ENCODE measurements at regions not wholly inside any gene's neighbourhood (a gene's known extent, or its start where the extent isn't known, plus 50 kb on each side); places are given as distances from the start of the nearest gene placed in this dataset.
A peak's percentile ranks its signal among the peaks of the same experiment; 100 is the strongest.

DNA sequence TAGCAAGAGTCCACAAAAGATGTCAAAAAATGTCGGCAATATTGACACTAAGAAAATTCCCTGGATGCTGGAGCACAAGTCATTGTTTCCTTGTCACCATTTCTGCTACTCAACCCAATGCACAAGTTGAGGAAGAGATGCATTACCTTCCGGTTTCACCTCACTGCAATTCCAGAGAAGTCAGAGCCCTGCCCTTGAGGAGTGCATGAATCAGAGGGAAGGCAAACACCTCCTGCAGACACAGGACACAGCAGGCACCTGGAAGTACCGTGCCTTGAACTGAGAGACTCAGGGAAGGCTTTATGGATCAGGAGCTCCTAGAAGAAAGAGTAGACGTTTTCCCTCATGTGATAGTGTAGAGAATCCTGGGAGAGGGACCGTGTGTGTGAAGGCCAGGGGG, 62.7 kb upstream of the ARL4C start:
- H3K27ac ChIP-seq, result peak overlapping the region; percentile 29 to 69; a peak in 4 of 6 replicates
- peaks cover 25% of the 10 kb centered on the region for H3K4me1 ChIP-seq
- 30% methylated on average over 5 of the region's 5 CpGs for WGBS (ENCODE audit: missing lambda C conversion rate)
- no peak overlapping the region for H3K4me3 ChIP-seq
- ChIA-PET POLR2A (no interaction called here), CTCF (interaction anchor here (1.2 to 2.8 kb wide), 3 partner anchors 13 to 702 kb away, joined by 3 to 8 read pairs (median 3); no protein-coding TSS in a partner anchor)
- DNase-seq (ENCODE audit: low read depth in 1 of 2, low spot score in 1 of 2) (peak; percentile 25 to 33), ATAC-seq (peak; percentile 47 to 57; a peak in 5 of 6 replicates), FAIRE-seq (no peak)
- H3K4me2 ChIP-seq, result peak overlapping the region; percentile 5; the same call in 2 of the 3 replicates
- peaks cover 6% of the 10 kb centered on the region; the same call in 1 of the 3 replicates for H3K9me3 ChIP-seq
- TF ChIP-seq ZSCAN20 (CRISPR knock-in tag; IDR thresholded peaks at IDR 0.05), result no peak
- TF ChIP-seq BHLHE40 (IDR thresholded peaks at IDR 0.05; ENCODE audit: low read depth, low read length), result no peak
- no peak for TF ChIP-seq HEYL (CRISPR knock-in tag; IDR thresholded peaks at IDR 0.05)
- TF ChIP-seq, protein P1, sequence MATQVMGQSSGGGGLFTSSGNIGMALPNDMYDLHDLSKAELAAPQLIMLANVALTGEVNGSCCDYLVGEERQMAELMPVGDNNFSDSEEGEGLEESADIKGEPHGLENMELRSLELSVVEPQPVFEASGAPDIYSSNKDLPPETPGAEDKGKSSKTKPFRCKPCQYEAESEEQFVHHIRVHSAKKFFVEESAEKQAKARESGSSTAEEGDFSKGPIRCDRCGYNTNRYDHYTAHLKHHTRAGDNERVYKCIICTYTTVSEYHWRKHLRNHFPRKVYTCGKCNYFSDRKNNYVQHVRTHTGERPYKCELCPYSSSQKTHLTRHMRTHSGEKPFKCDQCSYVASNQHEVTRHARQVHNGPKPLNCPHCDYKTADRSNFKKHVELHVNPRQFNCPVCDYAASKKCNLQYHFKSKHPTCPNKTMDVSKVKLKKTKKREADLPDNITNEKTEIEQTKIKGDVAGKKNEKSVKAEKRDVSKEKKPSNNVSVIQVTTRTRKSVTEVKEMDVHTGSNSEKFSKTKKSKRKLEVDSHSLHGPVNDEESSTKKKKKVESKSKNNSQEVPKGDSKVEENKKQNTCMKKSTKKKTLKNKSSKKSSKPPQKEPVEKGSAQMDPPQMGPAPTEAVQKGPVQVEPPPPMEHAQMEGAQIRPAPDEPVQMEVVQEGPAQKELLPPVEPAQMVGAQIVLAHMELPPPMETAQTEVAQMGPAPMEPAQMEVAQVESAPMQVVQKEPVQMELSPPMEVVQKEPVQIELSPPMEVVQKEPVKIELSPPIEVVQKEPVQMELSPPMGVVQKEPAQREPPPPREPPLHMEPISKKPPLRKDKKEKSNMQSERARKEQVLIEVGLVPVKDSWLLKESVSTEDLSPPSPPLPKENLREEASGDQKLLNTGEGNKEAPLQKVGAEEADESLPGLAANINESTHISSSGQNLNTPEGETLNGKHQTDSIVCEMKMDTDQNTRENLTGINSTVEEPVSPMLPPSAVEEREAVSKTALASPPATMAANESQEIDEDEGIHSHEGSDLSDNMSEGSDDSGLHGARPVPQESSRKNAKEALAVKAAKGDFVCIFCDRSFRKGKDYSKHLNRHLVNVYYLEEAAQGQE (IDR thresholded peaks at IDR 0.05), result no peak
- no peak for TF ChIP-seq PHF8 (IDR thresholded peaks at IDR 0.05; ENCODE audit: borderline replicate concordance, low read depth)
- no peak for TF ChIP-seq CEBPB (IDR thresholded peaks at IDR 0.05)
- TF ChIP-seq ZNF302 (CRISPR knock-in tag; IDR thresholded peaks at IDR 0.05), result no peak
- TF ChIP-seq HOXB5 (CRISPR knock-in tag; IDR thresholded peaks at IDR 0.05), result no peak
- no peak for TF ChIP-seq RARB (CRISPR knock-in tag; IDR thresholded peaks at IDR 0.05)
- TF ChIP-seq ZC3H11A (IDR thresholded peaks at IDR 0.05), result no peak
- no peak for TF ChIP-seq POLR2AphosphoS2 (conservative IDR thresholded peaks at IDR 0.05; ENCODE audit: low read length)
- no peak for TF ChIP-seq EHF (CRISPR knock-in tag; IDR thresholded peaks at IDR 0.05)
- TF ChIP-seq CHD4 (IDR thresholded peaks at IDR 0.05; ENCODE audit: borderline replicate concordance), result no peak
- TF ChIP-seq, protein P2, sequence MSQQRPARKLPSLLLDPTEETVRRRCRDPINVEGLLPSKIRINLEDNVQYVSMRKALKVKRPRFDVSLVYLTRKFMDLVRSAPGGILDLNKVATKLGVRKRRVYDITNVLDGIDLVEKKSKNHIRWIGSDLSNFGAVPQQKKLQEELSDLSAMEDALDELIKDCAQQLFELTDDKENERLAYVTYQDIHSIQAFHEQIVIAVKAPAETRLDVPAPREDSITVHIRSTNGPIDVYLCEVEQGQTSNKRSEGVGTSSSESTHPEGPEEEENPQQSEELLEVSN (IDR thresholded peaks at IDR 0.05; ENCODE audit: borderline replicate concordance, low read depth), result no peak
- TF ChIP-seq, protein P3, sequence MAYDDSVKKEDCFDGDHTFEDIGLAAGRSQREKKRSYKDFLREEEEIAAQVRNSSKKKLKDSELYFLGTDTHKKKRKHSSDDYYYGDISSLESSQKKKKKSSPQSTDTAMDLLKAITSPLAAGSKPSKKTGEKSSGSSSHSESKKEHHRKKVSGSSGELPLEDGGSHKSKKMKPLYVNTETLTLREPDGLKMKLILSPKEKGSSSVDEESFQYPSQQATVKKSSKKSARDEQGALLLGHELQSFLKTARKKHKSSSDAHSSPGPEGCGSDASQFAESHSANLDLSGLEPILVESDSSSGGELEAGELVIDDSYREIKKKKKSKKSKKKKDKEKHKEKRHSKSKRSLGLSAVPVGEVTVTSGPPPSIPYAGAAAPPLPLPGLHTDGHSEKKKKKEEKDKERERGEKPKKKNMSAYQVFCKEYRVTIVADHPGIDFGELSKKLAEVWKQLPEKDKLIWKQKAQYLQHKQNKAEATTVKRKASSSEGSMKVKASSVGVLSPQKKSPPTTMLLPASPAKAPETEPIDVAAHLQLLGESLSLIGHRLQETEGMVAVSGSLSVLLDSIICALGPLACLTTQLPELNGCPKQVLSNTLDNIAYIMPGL (CRISPR knock-in tag; IDR thresholded peaks at IDR 0.05; ENCODE audit: borderline replicate concordance), result no peak
- no peak for TF ChIP-seq CHD2 (IDR thresholded peaks at IDR 0.05; ENCODE audit: low read length, partially characterized antibody)
- TF ChIP-seq KDM5A (IDR thresholded peaks at IDR 0.05), result no peak

DNA sequence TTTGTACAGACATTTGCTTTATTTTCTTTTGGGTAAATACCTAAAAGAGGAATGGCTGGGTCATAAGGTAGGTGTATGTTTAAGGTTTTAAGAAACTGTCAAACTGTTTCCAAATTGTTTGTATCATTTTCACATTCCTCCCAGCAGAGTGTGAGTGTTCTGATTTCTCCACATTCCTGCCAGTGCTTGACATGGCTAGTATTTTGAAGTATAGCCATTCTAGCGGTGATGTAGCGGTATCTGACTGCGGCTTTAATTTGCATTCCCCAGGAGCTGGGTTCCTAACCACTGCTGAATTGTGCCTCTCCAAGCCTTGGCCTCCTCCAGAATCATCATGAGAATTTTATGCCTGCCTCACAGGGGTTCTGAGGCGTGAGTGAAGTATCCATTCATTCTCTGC, 61.8 kb upstream of the ARL4C start:
- peak overlapping the region in 1 of 2 experiments; percentile 69; a peak in 2 of 6 replicates for H3K27ac ChIP-seq
- ATAC-seq (no peak), FAIRE-seq (no peak), DNase-seq (ENCODE audit: low read depth in 1 of 2, low spot score in 1 of 2) (no peak)
- POLR2A ChIA-PET, result no interaction called here
- H3K4me3 ChIP-seq, result no peak overlapping the region
- peaks cover 25% of the 10 kb centered on the region for H3K4me1 ChIP-seq
- CTCF ChIA-PET, result interaction anchor here (0.8 to 4.0 kb wide), 4 partner anchors 13 to 701 kb away, joined by 4 to 33 read pairs (median 7); no protein-coding TSS in a partner anchor
- peaks cover 6% of the 10 kb centered on the region; the same call in 1 of the 3 replicates for H3K9me3 ChIP-seq
- H3K4me2 ChIP-seq, result no peak overlapping the region
- TF ChIP-seq CHD2 (IDR thresholded peaks at IDR 0.05; ENCODE audit: low read length, partially characterized antibody) (no peak), POLR2A (IDR thresholded peaks at IDR 0.05; ENCODE audit: low read length) (no peak), TP53 (CRISPR knock-in tag; IDR thresholded peaks at IDR 0.05) (no peak), SREBF2 (IDR thresholded peaks at IDR 0.05) (no peak), NFE2L2 (conservative IDR thresholded peaks at IDR 0.05; ENCODE audit: low read length) (no peak), MAFK (IDR thresholded peaks at IDR 0.05; ENCODE audit: partially characterized antibody) (no peak), EHF (CRISPR knock-in tag; IDR thresholded peaks at IDR 0.05) (no peak), MYC (IDR thresholded peaks at IDR 0.05; ENCODE audit: borderline replicate concordance, low read length) (no peak), ZC3H11A (IDR thresholded peaks at IDR 0.05) (no peak), HOXB5 (CRISPR knock-in tag; IDR thresholded peaks at IDR 0.05) (no peak), PHF8 (IDR thresholded peaks at IDR 0.05; ENCODE audit: borderline replicate concordance, low read depth) (no peak), RFX5 (IDR thresholded peaks at IDR 0.05) (no peak)
- TF ChIP-seq, protein P4, sequence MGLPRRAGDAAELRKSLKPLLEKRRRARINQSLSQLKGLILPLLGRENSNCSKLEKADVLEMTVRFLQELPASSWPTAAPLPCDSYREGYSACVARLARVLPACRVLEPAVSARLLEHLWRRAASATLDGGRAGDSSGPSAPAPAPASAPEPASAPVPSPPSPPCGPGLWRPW (IDR thresholded peaks at IDR 0.05), result no peak
- TF ChIP-seq, protein P5, sequence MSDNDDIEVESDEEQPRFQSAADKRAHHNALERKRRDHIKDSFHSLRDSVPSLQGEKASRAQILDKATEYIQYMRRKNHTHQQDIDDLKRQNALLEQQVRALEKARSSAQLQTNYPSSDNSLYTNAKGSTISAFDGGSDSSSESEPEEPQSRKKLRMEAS (IDR thresholded peaks at IDR 0.05), result no peak
- TF ChIP-seq, protein P1 (IDR thresholded peaks at IDR 0.05), result no peak
- WGBS (ENCODE audit: missing lambda C conversion rate), result 94% methylated on average over 4 of the region's 4 CpGs
